ENCODE measurements at regions not wholly inside any gene's neighbourhood (a gene's known extent, or its start where the extent isn't known, plus 50 kb on each side); places are given as distances from the start of the nearest gene placed in this dataset.

DNA sequence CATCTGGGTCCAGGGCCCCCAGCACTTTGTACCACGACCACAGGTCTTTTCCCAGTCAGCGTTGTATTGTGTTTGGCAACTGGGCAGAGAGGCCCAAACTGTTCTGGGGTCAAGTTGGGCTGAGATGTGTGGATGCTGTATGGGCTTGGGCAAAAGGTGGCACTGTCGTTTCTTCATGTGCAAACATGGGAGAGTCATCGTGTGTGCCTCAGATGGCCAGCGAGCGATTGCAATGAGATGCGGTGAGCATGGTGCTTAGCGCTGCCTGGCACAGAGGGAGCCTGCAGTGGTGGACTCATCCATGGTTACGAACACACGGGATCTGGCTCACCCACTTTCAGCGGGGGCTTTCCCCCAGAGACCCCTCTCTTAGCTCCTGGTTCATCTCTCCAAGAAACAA lies 120.4 kb upstream of the SORCS3 start:
- Histone ChIP-seq H3K4me1 (ENCODE audit: control insufficient read depth, insufficient read depth, low read length) (no peaks in the 10 kb centered on the region), H4K91ac (ENCODE audit: insufficient read depth, low read depth, low read length) (no peak overlapping the region), H3K4me2 (ENCODE audit: low read depth, low read length) (no peak overlapping the region), H3K36me3 (ENCODE audit: control insufficient read depth, insufficient read depth, low read length) (no peaks in the 10 kb centered on the region), H2AK5ac (ENCODE audit: low read depth, low read length) (no peak overlapping the region), H3K14ac (replicated peaks; ENCODE audit: low read depth, low read length) (no peak overlapping the region), H2BK15ac (ENCODE audit: low read depth, low read length) (no peak overlapping the region), H2AFZ (replicated peaks; ENCODE audit: low read length, poor library complexity) (no peak overlapping the region), H2BK120ac (ENCODE audit: low read depth, low read length) (no peak overlapping the region), H2AK9ac (replicated peaks; ENCODE audit: low read depth, low read length, poor library complexity) (no peak overlapping the region), H3K56ac (ENCODE audit: extremely low read depth, insufficient read depth, low read length) (no peak overlapping the region), H2BK20ac (ENCODE audit: low read depth, low read length) (no peak overlapping the region), H4K8ac (ENCODE audit: low read depth in 2 of 2, low read length in 2 of 2) (no peak overlapping the region), H3K27me3 (ENCODE audit: control insufficient read depth, insufficient read depth, low read length) (no peaks in the 10 kb centered on the region), H2BK5ac (ENCODE audit: low read depth, low read length, poor library complexity, severe bottlenecking) (no peak overlapping the region), H3K23ac (ENCODE audit: low read depth, low read length) (no peak overlapping the region), H3K27ac (ENCODE audit: insufficient read depth, low read length) (no peak overlapping the region), H4K5ac (ENCODE audit: low read depth, low read length) (no peak overlapping the region), H3K4me3 (ENCODE audit: insufficient read depth, low read depth, low read length) (no peak overlapping the region), H4K20me1 (ENCODE audit: insufficient read depth, low read length) (no peaks in the 10 kb centered on the region), H3K79me1 (ENCODE audit: low read depth in 1 of 2, low read length in 2 of 2) (no peaks in the 10 kb centered on the region), H3K18ac (ENCODE audit: low read depth, low read length) (no peak overlapping the region), H3K9ac (ENCODE audit: low read depth, low read length) (no peak overlapping the region), H3K9me1 (ENCODE audit: insufficient read depth, low read length) (no peaks in the 10 kb centered on the region), H3K4ac (ENCODE audit: low read depth, low read length) (no peak overlapping the region), H3K9me3 (ENCODE audit: control insufficient read depth, insufficient read depth, low read length) (no peaks in the 10 kb centered on the region)
- POLR2A ChIA-PET (ENCODE audit: unreplicated experiment), result no interaction called here
- CTCF ChIA-PET, result no interaction called here
- ATAC-seq (ENCODE audit: low read depth) (no peak), DNase-seq (no peak)
- intact Hi-C loops (cut with micrococcal nuclease) (no loop called here), in situ Hi-C loops (cut with MboI; ENCODE audit: low sequenced_read_pairs) (no loop called here), dilution Hi-C loops (cut with HindIII; ENCODE audit: low sequenced_read_pairs, unreplicated experiment) (no loop called here)
- WGBS, 2 experiments (ENCODE audit: extremely low coverage in 2 of 2, insufficient read length in 1 of 2), result 85% methylated on average over 4 of the region's 11 CpGs; no CpG with 5 or more reads in 1 of the 2 experiments
- TF ChIP-seq POLR2A (IDR thresholded peaks at IDR 0.05; ENCODE audit: low read depth, low read length) (no peak), FOS (IDR thresholded peaks at IDR 0.05; ENCODE audit: low read depth, low read length) (no peak), BHLHE40 (IDR thresholded peaks at IDR 0.05; ENCODE audit: low read depth, low read length) (no peak)
- no TSS peak for BruUV-seq (replicated peaks)
